ENCODE measurements at regions not wholly inside any gene's neighbourhood (a gene's known extent, or its start where the extent isn't known, plus 50 kb on each side); places are given as distances from the start of the nearest gene placed in this dataset.
"Not testable (repeated sequence)": the region's sequence is repeated elsewhere in the genome, so short reads cannot be mapped to it uniquely, and the experiment has no call there.

DNA sequence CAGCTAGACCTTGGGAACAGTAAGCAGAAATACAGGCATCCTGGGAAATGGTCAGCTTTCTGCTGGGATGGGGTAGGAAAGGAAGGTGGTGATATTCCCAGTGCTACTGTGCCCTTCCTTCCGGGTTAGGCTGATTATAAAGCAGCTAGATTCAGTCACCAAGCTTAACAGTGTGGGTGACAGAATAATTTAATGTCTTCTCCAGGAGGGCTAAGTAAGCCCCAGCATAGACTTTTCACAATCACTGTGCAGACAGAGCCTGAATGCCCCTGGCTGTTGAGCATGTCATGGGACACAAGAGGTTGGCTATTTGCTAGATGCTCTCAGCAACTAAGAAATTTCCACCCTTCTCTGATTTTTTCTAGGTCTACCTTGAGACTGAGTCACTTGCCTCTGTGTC is 513.0 kb downstream of the TOX3 start:
- DNase-seq: no peak

DNA sequence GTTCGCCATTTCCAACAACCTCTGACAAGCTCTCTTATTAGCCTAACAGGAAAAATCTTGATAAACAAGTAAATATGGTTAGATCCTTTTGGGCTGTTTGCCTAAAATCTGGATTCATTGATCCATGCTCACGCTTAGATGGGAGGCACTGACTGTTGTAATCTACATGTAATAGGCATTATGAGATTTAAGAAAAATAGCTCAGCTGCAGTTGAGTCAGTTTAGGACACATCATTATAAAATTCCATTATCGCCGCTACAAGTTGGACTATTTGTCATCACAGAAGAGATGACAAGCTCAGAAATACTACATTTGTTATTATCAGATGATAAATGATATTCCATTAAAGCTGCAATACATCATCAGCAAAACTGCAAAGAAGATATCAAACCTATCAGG is 524.0 kb downstream of the TOX3 start:
- DNase-seq: no peak

DNA sequence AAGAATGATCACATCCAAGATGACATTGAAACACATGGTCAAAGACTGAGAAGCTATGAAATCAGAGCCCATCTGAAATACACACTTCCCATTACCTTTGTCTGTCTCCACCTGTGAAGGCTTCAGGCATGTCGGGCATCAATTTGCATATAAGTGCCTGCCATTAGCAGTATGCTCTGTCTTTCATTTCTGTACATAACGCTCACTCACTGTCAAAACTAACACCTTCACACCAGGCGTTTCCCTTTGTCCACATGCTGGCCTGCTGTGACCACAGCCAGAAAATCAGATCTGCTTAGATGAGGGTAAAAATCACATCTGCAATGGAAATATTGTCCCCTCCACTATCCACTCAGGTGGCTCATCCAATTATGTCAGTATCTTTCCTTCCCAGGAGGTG is 524.8 kb downstream of the TOX3 start:
- DNase-seq: no peak

DNA sequence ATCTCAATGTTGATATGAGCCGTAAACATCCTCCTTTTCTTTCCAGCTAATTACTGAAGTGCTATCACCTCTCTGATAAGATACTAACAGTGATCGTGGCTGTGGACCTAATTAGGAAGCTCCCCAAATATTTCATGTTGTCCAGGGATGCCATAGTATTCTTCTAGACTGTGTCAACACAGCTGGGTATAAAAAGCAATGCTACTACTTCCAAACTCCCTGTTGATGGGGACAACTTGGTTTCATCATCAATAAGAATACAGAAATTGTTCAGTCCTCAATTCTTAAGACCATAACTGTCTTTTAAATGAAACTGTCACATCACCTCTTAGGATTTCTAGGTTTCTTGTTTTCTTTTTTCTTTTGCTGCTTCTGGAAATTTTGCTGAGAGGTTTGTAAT is 530.6 kb downstream of the TOX3 start:
- no peak for DNase-seq

DNA sequence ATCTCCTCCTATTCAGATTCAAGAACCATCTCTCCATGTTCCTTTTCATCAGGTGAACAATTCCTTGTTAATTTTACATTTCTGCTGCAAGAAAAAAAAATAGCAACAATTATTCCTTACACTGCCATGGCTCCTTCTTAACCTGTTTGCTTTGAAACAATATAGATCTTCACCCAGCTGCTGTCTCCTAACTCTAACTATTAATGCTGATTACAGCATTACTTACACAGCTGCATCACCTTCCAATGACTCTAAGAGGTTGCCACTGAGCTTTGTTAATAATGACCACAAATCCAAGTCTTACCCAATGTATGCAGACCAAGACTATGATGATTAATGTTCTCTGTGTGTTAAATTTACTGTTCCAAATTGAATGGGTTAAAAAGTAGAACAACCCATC is 541.4 kb downstream of the TOX3 start:
- DNase-seq: no peak

DNA sequence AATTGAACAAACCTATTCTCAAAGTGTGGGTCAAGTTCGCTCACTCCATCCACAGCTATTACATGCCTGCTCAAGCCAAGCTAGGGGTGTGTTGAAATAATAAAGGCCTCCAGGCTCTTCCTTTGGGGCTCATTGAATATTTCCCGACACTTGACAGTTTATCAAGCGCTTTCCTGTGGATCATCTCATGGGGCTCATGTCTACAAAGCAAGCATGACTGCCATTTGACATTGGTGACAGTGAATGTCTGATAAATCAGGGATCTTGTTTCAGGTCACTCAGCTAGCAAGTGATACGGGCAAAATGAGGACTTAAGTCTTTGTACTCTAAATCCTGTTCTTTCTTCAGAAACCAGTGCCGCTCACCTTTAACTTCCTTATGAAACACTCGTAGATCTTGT is 542.6 kb downstream of the TOX3 start:
- DNase-seq: no peak

DNA sequence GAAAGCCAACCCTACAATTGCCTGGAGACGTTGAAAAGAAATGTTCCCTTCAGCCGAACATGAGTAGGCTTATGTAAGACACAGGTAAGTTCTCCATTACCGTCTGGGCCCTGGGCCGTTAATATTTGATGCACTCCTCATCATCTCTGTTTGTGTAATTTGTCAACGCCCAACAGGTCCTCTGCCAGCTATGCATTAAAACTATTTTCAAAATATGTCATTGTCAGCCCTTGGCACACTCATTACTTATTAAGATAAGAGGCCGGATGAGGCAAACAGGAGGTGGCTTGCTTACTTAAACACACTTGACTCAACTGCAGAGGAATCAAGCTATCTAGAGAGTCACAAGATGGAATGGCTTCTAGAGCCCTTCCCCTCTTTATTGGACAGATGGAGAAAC is 544.9 kb downstream of the TOX3 start:
- DNase-seq: no peak

DNA sequence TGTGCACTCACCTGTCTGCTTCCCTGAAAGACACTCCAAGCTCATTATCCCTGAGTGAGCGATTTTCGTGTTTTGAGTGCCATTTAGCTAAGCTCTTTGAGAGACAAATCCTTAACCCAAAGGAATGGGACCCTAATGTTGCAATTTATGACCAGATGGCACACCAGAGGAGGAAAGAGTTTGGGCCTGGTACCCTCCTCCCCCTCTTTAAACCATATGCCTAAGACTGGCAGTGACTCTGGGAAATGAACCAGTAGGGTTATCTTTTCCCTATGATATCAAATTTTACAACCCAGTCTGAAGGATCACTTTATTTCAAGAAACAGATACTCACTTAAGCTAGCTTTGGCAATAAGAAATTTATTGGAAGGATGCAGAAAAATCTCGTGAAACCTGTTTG is 550.4 kb downstream of the TOX3 start:
- DNase-seq: no peak

DNA sequence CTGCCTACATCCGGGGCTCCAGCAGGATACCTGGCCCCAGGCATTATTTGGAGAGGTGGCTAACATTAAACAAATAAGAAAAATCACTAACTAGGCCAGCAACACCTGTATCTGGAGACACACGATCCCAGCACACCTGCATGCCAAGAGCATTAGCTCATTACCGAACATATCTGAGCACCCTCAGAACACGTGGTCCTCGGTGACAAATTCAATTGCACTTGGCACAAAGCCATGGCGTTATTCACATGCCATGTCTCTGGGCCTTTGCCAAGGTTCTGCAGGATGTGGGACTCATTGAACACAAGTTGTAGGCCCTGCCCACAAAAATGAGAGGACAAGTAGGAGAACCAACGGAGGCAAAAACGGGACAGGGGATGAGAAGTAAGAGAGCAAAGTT is 552.3 kb downstream of the TOX3 start:
- DNase-seq: peak; percentile 41

DNA sequence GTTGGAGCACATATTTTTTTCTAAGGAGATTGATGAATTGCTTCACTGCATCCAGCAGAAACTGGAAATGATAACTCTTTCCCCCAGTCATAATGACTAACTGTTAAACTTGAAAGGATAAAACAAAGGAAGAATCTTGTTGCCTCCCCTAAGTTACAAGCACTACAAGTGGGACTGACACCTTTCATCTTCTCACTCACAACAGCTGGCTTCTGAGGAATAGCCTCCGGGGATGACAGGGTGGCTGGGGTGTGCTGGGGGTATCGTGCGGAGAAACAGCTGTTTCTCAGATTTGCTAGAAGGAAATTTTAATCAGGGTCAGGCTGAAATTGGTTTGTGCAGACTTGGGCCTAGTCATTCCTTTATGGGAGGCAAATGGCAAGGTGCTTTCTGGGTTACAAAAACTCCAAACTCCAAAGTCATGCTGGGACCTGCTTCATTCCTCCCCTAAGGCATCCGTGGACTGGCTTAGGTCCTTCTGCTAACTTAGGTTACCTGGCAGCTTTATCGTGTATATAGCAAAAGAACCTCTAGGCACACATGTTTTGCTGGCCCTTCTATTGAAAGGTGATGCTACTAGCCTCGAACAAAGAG is 557.2 kb downstream of the TOX3 start:
- DNase-seq: no peak

DNA sequence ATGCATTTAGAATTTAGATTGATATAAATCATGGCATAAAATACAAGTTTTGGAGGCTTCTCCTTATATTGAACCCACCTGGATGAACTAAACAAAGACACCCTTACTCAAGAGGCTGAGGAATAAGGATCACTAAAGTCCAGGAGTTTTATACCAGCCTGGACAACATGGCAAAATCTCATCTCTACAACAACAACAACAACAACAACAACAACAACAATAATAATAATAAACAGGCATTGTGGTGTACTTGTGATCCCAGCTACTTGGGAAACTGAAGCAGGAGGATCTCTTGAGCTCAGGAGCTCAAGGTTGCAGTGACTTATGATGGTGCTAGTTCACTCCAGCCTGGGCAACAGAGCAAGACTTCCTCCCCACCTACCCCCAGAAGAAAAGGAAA is 558.0 kb downstream of the TOX3 start:
- DNase-seq: no peak

DNA sequence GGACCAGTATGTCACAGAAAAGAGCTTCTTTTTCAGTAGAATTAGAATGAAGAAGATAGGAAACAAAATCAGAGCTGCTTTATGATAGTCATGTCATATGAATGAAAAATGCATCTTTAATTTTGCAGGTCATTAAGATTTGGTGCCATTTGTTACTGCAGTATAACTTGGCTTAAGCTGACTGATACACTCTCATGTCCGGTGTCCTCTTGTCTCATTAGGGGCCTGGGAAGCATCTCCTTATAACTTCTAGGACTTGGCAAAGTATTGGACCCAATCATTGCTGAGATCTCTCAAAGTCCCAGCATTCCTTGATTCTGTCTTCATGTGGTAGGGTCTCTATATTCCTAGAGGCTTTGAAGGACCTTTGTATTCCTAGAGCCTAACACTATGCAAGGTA is 559.4 kb downstream of the TOX3 start:
- no peak for DNase-seq

DNA sequence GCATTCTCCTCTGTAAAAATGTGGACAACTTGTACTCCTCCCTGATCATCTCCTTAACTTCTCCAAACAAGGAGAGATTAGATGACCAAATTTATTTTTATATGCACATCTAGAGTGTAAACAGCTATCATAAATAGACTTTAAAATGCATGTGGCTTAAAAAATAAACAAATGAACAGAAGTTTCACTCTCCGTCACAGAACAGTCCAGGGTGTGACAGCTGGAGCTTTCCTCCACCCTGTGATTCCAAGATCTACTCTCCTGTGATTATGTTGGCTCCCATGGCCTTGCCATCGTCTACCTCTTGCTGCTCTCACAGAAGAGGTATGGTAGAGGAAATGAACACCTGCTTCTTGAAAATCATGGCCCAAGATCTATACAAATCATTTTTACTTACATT is 560.2 kb downstream of the TOX3 start:
- DNase-seq: no peak

DNA sequence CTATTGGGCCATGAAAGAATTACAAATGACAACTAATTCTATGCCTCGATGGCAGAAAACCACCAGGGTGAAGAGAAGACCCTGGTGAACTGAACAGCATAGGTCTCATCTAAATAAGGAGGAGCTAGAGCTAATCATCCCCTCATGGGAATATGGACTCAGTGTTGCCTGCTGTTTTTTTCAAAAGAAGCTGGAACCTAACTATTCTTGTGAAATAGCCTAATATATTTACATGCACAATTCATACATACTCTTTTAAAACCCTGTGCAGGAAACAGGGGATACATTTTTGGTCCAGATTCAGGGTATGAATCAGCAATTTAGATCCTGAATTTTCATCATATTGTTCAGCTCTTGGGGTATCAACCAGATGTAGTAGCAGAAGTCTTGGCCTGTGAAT is 560.6 kb downstream of the TOX3 start:
- DNase-seq: no peak

DNA sequence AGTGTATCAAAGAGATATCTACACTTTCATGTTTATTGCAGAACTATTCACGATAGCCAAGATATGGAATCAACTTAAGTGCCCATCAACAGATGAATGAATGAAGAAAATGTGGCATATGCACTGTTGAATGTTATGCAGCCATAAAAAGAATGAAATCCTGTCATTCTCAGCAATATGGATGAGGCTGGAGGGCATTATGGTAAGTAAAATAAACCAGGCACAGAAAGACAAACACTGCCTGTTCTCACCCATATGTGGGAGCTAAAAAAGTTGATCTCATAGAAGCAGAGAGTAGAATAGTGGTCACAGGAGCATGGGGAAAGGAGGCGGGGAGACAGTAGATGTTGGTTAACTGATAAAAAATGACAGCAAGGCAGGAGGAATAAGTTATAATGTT is 561.8 kb downstream of the TOX3 start:
- DNase-seq: no peak

DNA sequence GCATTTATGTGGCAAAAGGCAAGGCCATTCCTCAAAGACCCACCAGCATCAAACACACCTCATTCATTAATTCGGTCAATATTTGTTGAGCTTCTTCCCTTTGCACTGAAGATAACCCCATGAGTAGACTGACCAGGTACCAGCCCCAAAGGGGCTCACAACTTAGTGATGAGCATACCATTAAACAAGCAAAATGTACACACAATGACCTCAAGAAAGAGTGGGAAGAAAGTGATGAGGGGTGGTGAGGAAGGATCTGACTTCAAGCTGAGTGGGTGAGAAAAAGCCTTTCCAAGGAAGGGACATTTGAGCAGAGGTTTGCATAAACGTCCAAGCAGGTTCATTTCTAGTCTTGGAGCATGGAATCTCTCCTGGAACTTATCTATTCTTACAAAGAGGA is 562.5 kb downstream of the TOX3 start:
- DNase-seq: no peak

DNA sequence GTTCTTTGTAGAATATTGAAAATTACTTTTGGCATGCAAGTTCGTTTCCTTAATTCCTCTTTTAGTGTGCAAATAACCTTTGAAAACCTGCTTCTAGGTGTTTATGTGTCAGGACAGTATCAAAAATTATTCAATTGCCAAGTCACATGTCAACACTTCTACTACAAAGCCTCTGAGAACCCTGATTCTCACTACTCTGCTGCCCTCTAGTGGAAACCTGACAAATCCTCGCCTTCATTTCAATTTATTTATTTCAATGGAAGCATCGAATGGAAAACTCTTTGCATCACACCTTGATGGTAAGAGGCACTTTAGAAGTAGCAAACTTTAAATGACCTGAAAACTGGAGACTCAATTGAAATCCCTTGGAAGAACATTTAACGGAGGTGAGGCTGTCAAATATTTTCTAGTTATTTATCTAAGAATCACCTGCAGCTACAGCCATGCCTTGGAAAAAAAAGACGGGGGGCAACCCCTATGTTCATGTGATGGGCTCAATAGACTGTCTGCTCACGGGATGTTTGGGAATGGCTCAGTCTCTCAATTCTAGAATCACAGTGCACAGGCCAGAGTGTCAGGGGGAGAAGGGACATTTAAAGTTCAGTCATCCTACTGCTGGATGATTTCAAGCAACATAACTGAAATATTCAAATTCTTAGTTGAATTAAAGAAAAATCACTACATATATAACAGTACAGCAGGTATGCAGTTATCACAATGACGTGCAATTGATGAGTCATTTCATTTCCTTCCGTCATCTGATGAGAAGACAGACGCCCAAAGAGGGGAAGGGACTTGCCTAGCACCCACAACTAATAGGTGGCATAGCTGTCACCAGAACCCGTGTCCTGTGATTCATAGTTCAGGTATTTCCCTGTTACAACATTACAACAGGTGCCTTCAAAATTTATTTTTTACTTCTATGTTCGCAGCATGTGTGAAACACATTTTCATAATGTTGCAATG is 563.9 kb downstream of the TOX3 start:
- DNase-seq: peak; percentile 3

DNA sequence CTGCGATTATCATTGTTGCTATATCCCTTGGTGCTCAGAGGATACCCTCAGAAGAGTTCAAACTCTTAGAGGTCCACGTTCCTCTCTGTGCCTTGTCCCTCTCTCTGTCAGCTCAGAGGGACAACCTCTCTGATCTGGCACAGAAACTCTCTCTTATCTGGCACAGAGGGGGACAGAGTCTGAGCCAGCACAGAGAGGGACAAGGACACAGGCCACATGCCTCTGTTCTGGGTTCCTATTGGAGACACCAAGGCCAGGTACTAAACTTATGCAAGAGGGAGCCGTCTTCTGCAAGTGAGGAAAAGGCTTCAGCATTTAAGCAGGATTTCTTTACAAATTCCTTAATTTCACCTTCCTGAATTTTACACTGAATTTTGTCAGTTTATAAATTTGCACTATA is 565.2 kb downstream of the TOX3 start:
- no peak for DNase-seq

DNA sequence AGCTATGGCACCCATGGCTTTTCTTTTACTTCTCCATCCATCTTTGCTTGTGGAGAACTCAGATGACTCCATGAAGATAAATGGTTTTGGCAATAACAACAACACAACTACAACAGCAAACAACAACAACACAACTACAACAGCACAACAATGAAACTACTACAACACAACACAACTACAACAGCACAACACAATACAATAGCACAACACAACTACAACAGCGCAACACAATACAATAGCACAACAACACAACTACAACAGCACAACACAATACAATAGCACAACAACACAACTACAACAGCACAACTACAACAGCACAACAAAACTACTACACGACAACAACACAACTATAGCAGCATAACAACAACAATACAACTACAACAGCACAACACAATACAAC is 569.4 kb downstream of the TOX3 start:
- DNase-seq: not testable (repeated sequence)

DNA sequence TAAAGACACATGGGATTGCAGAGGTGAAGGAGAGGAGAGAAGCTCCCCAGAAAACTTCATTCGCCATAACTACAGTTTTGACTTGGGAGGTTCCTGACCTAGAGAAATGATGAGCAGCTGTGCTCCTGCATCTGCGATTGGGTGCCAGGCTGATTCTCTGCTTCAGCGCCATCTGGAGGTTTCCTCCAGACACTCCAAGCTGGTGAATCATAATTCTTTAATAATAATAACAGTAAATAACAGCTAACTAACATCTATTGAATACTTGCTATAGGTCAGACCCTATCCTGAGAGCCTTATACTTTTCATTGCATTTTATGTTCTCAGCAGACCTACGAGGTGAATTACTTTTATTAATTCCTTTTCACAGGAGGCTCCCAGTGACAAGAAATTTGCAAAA is 575.8 kb downstream of the TOX3 start:
- DNase-seq: no peak

DNA sequence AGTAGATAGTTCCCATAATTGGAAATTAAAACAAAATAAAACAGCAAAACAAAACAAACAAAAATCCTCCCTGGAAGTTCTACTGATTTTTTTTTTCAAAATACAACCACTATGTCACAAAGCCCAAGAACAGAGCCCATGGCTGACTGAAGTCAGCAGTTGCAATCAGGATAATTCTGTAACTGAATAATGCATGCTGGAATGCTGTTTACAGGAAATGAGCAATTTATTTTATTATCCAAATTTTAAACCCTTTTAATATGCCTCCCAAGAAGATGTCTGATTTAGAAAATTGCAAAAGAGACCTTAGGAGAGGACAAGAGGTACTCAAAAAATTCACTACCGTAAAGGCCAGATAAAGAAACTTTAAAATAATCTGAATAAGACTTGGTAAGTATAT is 578.2 kb downstream of the TOX3 start:
- DNase-seq: no peak

DNA sequence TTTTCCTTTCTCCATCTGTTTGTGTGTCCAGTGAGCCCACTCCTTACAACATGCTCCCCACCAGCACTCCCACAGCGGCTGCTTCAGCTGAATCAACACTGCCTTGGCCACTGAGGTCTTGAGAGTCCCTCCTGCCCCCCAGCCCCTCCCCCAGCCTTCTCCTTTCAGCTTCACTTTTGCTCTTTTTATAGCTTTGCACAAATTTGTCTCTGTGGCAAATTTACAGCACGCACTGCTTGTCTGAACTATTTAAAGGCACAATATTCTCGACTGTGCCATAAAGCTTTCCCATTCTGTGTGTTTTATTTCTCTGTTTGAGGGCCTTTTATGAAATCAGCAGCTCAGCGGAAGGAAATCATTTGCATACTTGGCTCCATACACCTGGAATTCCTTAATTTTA is 579.3 kb downstream of the TOX3 start:
- DNase-seq: no peak

DNA sequence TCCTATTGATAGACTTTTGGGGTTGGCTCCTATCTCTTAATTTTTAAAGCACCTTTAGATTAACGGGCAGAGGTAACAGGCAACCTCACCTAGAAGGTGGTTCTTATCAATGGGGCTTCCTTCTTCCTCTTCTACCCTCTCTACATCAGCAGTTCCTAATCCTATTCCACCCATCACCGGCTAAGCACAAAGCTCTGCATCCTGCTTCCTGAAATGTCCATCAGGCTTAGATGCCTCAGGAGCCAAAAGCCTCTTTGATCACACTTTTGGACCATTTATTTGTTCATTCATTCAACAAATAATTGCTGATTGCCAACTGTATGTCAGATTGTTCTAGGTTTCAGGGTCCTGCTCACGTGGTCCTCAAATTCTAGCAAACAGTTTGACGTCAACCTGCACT is 586.0 kb downstream of the TOX3 start:
- no peak for DNase-seq

DNA sequence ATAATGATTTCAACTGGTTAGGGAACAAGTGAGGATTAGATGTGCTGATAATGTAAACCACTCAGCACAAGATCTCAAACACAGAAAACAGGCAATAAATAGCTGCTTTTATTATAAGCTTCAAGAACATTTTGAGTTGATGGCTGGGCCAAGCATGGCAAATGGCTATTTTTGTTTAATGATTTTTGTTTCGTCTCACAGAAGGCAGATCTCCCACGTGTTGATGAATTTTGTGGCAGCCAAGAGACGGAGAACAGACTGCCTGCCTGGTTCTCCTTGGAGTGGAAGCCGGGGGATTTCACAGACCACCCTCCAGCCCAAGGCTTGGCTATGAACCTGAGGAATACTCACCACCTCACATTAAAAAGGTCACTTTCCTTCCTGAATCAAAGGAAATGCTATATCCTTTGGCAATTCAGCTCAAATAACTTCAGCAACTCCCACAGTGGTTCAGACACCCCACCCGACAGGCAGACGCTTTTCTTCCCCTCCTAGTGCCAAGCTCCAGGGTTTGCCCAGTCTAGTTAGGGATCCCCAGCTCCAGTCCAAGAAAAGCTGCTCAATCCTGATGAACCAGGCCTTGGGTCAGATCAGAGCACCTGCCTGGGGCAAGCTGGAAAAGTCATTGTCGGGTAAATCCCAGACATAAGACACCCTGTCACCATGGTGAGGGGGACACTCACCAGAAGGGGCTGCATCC is 593.5 kb downstream of the TOX3 start:
- no peak for DNase-seq
